IPS DF 4.7 (cell line): ENCODE measurements at regions not wholly inside any gene's neighbourhood (a gene's known extent, or its start where the extent isn't known, plus 50 kb on each side); places are given as distances from the start of the nearest gene placed in this dataset.

Source experiments
- DNase-seq: peaks from one replicate; pipeline ENCODE4 v3.0.0-alpha.2; 2013; ENCODE audit warnings: low spot score; ENCODE audit errors: extremely low read depth

GRCh38 chr1:193552274-193552673 is 365.9 kb upstream of the B3GALT2 start:
- DNase-seq: no peak

GRCh38 chr1:193549081-193549480 is 362.7 kb upstream of the B3GALT2 start:
- no peak for DNase-seq

- DNase-seq: no peak
Measured at GRCh38 chr1:193545171-193545570, 358.8 kb upstream of the B3GALT2 start.

GRCh38 chr1:193543259-193543658 is 356.8 kb upstream of the B3GALT2 start:
- DNase-seq: no peak

- no peak for DNase-seq
Measured at GRCh38 chr1:193542690-193543089, 356.3 kb upstream of the B3GALT2 start.

GRCh38 chr1:193540511-193540910 is 354.1 kb upstream of the B3GALT2 start:
- DNase-seq: no peak

GRCh38 chr1:193539731-193540459 is 353.5 kb upstream of the B3GALT2 start:
- DNase-seq: no peak

- DNase-seq: no peak
Measured at GRCh38 chr1:193538680-193539079, 352.3 kb upstream of the B3GALT2 start.

- DNase-seq: no peak
Measured at GRCh38 chr1:193538003-193538354, 351.6 kb upstream of the B3GALT2 start.

GRCh38 chr1:193537266-193538002 is 351.0 kb upstream of the B3GALT2 start:
- DNase-seq: no peak

- DNase-seq: no peak
Measured at GRCh38 chr1:193533853-193534252, 347.4 kb upstream of the B3GALT2 start.

- DNase-seq: no peak
Measured at GRCh38 chr1:193525917-193526710, 339.7 kb upstream of the B3GALT2 start.

GRCh38 chr1:193525411-193525810 is 339.0 kb upstream of the B3GALT2 start:
- DNase-seq: no peak

GRCh38 chr1:193524616-193525015 is 338.2 kb upstream of the B3GALT2 start:
- no peak for DNase-seq

- DNase-seq: no peak
Measured at GRCh38 chr1:193524021-193524420, 337.6 kb upstream of the B3GALT2 start.

- no peak for DNase-seq
Measured at GRCh38 chr1:193520472-193520871, 334.1 kb upstream of the B3GALT2 start.

- DNase-seq: no peak
Measured at GRCh38 chr1:193519922-193520321, 333.5 kb upstream of the B3GALT2 start.

- no peak for DNase-seq
Measured at GRCh38 chr1:193516755-193517388, 330.5 kb upstream of the B3GALT2 start.

GRCh38 chr1:193514397-193514796 is 328.0 kb upstream of the B3GALT2 start:
- DNase-seq: no peak

- DNase-seq: no peak
Measured at GRCh38 chr1:193513032-193513431, 326.6 kb upstream of the B3GALT2 start.

- no peak for DNase-seq
Measured at GRCh38 chr1:193504920-193505319, 318.5 kb upstream of the B3GALT2 start.
